Activated CD8-positive, alpha-beta memory T cell treated with anti-CD3 and anti-CD28 coated beads, Interleukin-2, amount 10 ng/mL, durations not matched to agents 7 days and 5 days (primary cell): ENCODE measurements at regions not wholly inside any gene's neighbourhood (a gene's known extent, or its start where the extent isn't known, plus 50 kb on each side); places are given as distances from the start of the nearest gene placed in this dataset.
"Not testable (repeated sequence)": the region's sequence is repeated elsewhere in the genome, so short reads cannot be mapped to it uniquely, and the experiment has no call there.

Experiments used
- ATAC-seq: fragments of 150-1000 bp; cut with Tn5 transposase; one replicate; pipeline ENCODE4 v1.10.0; 2021; ENCODE audit warnings: moderate library complexity
- CTCF ChIA-PET: fragments of 350-600 bp; sonication (Branson Sonifier 250); formaldehyde crosslinking; loops from one replicate; lab custom pipeline; 2021; ENCODE audit warnings: antibody characterized with exemption; lab: Charles Lee
- DNase-seq: peaks from one replicate; pipeline ENCODE4 v3.0.0-alpha.2; 2020
- H3K27ac Mint-ChIP-seq: one replicate; pipeline ENCODE4 v1.8.0; 2021; ENCODE audit warnings: mild to moderate bottlenecking, mixed read lengths
- H3K27me3 Mint-ChIP-seq: one replicate; pipeline ENCODE4 v1.8.0; 2021; ENCODE audit warnings: mixed read lengths
- H3K36me3 Mint-ChIP-seq: one replicate; pipeline ENCODE4 v1.8.0; 2021; ENCODE audit warnings: mild to moderate bottlenecking, mixed read lengths
- H3K4me1 Mint-ChIP-seq: one replicate; pipeline ENCODE4 v1.8.0; 2021; ENCODE audit warnings: mixed read lengths
- H3K4me3 Mint-ChIP-seq: one replicate; pipeline ENCODE4 v1.8.0; 2021; ENCODE audit warnings: mild to moderate bottlenecking, moderate library complexity, mixed read lengths
- H3K9me3 Mint-ChIP-seq: one replicate; pipeline ENCODE4 v1.8.0; 2022; ENCODE audit warnings: low read depth, mixed read lengths

GRCh38 chr9:3664044-3664443, 138.2 kb upstream of the RFX3 start:
- Mint-ChIP-seq H3K27ac (no peak overlapping the region), H3K9me3 (no peaks in the 10 kb centered on the region), H3K4me3 (no peak overlapping the region), H3K27me3 (no peaks in the 10 kb centered on the region), H3K4me1 (no peaks in the 10 kb centered on the region), H3K36me3 (no peaks in the 10 kb centered on the region)
- DNase-seq (no peak), ATAC-seq (no peak)
- CTCF ChIA-PET, result no interaction called here

GRCh38 chr9:3662671-3663070, 136.9 kb upstream of the RFX3 start:
- CTCF ChIA-PET, result no interaction called here
- Mint-ChIP-seq H3K27ac (no peak overlapping the region), H3K9me3 (no peaks in the 10 kb centered on the region), H3K4me1 (no peaks in the 10 kb centered on the region), H3K36me3 (peaks cover 1% of the 10 kb centered on the region), H3K4me3 (no peak overlapping the region), H3K27me3 (no peaks in the 10 kb centered on the region)
- DNase-seq (no peak), ATAC-seq (no peak)

DNA sequence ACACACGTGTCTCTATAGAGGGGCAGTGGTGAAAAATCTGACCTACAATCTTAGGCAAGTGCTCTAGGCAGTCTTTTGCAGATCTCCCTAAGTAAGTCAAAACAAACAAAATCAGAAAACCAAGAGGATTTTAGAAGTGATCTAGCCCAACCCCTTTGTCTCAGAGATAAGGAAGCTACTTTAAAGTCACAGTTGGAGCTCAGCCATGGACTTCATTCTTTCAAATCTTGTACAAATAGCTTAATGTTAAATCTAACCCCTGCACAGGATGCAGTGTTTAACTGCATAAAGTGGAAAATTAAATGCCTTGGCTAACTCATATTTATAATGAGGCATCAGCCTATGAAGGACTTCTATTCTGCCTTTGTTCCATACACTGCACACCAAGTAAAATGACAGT, 135.1 kb upstream of the RFX3 start:
- H3K27ac Mint-ChIP-seq, result no peak overlapping the region
- peaks cover 2% of the 10 kb centered on the region for H3K4me1 Mint-ChIP-seq
- H3K4me3 Mint-ChIP-seq, result no peak overlapping the region
- no peak for DNase-seq
- no peak for ATAC-seq
- no peaks in the 10 kb centered on the region for H3K27me3 Mint-ChIP-seq
- CTCF ChIA-PET, result no interaction called here
- H3K9me3 Mint-ChIP-seq, result no peaks in the 10 kb centered on the region
- H3K36me3 Mint-ChIP-seq, result peaks cover 10% of the 10 kb centered on the region

DNA sequence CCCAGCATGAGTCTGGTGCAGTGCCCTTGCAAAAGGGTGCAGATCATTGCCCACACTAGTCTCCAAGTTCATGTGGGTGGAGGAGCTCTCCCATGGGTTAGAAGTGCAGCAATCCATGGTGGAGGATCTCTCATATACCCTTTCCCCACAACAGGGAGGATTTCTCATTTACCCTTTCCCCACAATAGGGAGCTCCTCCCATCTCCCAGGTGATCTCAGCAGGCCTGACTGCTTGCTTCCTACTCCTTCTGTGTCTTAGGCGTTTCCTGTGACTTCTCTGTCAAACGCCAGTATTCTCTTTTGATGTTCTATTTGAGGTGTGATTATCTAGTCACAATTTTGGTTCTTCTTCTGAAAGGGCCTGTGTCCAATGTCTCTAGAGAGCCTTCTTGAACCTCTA, 133.8 kb upstream of the RFX3 start:
- Mint-ChIP-seq H3K4me1 (peaks cover 2% of the 10 kb centered on the region), H3K4me3 (no peak overlapping the region), H3K27me3 (no peaks in the 10 kb centered on the region), H3K9me3 (no peaks in the 10 kb centered on the region), H3K36me3 (peaks cover 10% of the 10 kb centered on the region), H3K27ac (no peak overlapping the region)
- CTCF ChIA-PET, result no interaction called here
- no peak for DNase-seq
- ATAC-seq, result no peak

GRCh38 chr9:3658964-3659363, 133.2 kb upstream of the RFX3 start:
- CTCF ChIA-PET, result no interaction called here
- H3K27me3 Mint-ChIP-seq, result no peaks in the 10 kb centered on the region
- H3K27ac Mint-ChIP-seq, result no peak overlapping the region
- no peaks in the 10 kb centered on the region for H3K9me3 Mint-ChIP-seq
- peaks cover 10% of the 10 kb centered on the region for H3K36me3 Mint-ChIP-seq
- ATAC-seq, result no peak
- H3K4me3 Mint-ChIP-seq, result no peak overlapping the region
- no peak for DNase-seq
- H3K4me1 Mint-ChIP-seq, result peaks cover 2% of the 10 kb centered on the region

DNA sequence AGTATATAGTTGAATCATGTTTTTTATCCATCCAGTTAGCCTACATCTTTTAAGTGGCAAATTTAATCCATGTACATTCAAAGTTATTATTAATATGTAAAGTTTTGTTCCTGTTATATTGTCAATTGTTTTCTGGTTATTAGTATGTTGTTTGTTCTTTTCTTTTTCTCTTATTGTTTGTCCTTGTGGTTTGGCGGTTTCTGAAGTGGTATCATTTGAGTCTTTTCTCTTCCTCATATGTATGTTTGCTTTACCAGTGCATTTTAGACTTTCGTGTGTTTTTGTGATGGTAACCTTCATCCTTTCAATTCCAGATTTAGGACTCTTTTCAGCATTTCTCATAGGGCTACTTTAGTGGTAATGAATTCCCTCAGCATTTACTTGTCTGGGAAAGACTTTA, 130.4 kb upstream of the RFX3 start:
- CTCF ChIA-PET, result no interaction called here
- no peaks in the 10 kb centered on the region for H3K9me3 Mint-ChIP-seq
- H3K27me3 Mint-ChIP-seq, result no peaks in the 10 kb centered on the region
- peaks cover 11% of the 10 kb centered on the region for H3K36me3 Mint-ChIP-seq
- ATAC-seq, result no peak
- H3K4me1 Mint-ChIP-seq, result peaks cover 2% of the 10 kb centered on the region
- H3K27ac Mint-ChIP-seq, result no peak overlapping the region
- no peak overlapping the region for H3K4me3 Mint-ChIP-seq
- DNase-seq, result no peak

- Mint-ChIP-seq H3K9me3 (no peaks in the 10 kb centered on the region), H3K27me3 (no peaks in the 10 kb centered on the region), H3K36me3 (peaks cover 1% of the 10 kb centered on the region), H3K4me3 (no peak overlapping the region), H3K27ac (no peak overlapping the region), H3K4me1 (no peaks in the 10 kb centered on the region)
- CTCF ChIA-PET, result no interaction called here
- ATAC-seq (no peak), DNase-seq (no peak)
Observed at GRCh38 chr9:3650994-3651622, 125.3 kb upstream of the RFX3 start.

DNA sequence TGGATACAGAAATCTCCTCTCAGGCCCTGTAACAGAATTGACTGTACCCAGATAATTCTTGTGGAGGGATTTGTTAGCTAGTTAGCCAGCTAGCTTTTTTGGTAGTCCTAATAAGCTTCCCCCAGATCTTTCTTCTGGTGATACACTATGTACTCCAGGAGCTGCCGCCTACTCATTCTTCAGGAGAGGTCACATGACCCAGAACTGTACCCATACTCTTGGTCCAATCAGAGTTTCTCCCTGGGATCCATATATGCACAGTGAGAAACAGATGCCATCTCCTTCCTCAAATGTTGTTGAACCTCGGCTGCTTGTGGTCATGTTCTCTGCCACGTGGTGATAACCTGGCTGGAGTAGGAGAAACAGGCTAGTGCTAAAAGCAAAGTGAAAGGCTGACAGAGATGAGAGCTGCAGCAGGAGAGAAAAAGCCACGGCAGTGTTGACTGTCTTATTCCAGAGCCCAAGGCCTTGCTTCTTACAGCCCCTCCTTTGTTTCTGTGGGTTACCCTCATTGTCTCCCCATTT, 123.0 kb upstream of the RFX3 start:
- no peaks in the 10 kb centered on the region for H3K4me1 Mint-ChIP-seq
- H3K4me3 Mint-ChIP-seq, result no peak overlapping the region
- H3K27me3 Mint-ChIP-seq, result no peaks in the 10 kb centered on the region
- DNase-seq (no peak), ATAC-seq (no peak)
- H3K36me3 Mint-ChIP-seq, result peaks cover 1% of the 10 kb centered on the region
- CTCF ChIA-PET, result no interaction called here
- H3K27ac Mint-ChIP-seq, result no peak overlapping the region
- no peaks in the 10 kb centered on the region for H3K9me3 Mint-ChIP-seq

DNA sequence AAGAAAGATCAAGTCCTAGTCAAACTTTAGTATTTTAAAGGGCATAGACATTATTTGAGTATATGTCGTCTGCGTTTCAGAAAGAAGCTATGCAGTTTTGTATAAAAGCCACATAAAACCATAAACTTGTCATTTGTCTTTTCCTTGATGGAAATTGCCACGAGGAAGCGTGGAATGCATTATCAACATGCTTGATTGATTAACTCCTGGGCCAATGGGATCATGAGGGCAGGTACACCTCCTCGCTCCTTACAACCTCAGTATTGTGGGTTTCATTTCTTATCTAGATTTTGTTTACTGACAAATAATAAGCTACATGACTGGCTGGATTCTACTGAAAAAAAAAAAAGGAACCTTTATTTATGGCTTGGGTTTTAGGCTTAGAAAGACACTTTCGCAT, 122.5 kb upstream of the RFX3 start:
- Mint-ChIP-seq H3K9me3 (no peaks in the 10 kb centered on the region), H3K27ac (no peak overlapping the region), H3K27me3 (no peaks in the 10 kb centered on the region), H3K4me3 (no peak overlapping the region), H3K4me1 (no peaks in the 10 kb centered on the region), H3K36me3 (peaks cover 1% of the 10 kb centered on the region)
- ATAC-seq, result no peak
- no peak for DNase-seq
- CTCF ChIA-PET, result interaction anchor here (1.1 kb wide), 1 partner anchor 183 kb away, joined by 3 read pairs; no protein-coding TSS in a partner anchor

DNA sequence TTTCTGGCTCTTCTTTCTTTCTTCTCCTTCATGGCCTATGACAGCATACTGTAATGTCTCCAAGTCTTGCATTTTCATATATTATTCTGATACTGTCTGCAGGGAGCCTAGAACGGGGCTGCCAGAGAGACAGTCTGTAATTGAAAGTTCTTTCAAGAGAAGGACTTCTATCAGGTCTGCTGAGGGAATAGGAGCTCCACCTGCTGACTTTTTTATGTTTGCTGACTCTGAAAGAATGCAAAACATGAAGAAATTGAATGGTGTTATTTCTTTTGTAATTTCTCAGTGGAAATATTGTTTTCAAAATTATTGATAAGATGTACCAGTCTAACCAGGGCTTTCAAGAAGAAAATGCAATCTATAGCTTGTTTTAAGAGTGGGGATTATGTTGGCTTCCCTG, 121.9 kb upstream of the RFX3 start:
- H3K9me3 Mint-ChIP-seq, result no peaks in the 10 kb centered on the region
- no peak for DNase-seq
- no peaks in the 10 kb centered on the region for H3K4me1 Mint-ChIP-seq
- H3K36me3 Mint-ChIP-seq, result peaks cover under 1% of the 10 kb centered on the region
- CTCF ChIA-PET, result interaction anchor here (1.1 kb wide), 1 partner anchor 182 kb away, joined by 3 read pairs; no protein-coding TSS in a partner anchor
- ATAC-seq, result no peak
- H3K27ac Mint-ChIP-seq, result no peak overlapping the region
- no peak overlapping the region for H3K4me3 Mint-ChIP-seq
- H3K27me3 Mint-ChIP-seq, result no peaks in the 10 kb centered on the region

DNA sequence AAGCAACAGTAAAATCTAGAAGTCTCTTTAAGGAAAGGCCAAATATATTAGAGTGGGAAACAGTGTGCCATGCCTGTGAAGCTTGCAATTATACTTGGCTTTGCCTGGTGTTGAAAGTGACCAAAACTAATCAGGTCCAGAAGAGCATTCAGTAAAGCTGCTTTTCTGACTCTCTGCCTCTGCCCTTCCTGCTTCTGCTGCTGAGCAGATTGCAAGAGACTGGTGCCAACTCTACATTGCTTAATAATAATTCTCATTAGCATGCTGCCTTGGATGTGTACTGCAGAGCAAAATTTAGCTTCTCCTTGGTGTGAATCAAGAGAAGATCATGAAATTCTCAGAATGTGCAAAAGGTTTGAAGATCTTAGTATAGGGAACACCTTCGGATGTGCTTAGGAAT, 120.4 kb upstream of the RFX3 start:
- Mint-ChIP-seq H3K9me3 (peaks cover 2% of the 10 kb centered on the region), H3K4me3 (no peak overlapping the region), H3K27ac (no peak overlapping the region), H3K36me3 (peaks cover 2% of the 10 kb centered on the region), H3K27me3 (no peaks in the 10 kb centered on the region), H3K4me1 (no peaks in the 10 kb centered on the region)
- ATAC-seq (no peak), DNase-seq (no peak)
- CTCF ChIA-PET, result no interaction called here

DNA sequence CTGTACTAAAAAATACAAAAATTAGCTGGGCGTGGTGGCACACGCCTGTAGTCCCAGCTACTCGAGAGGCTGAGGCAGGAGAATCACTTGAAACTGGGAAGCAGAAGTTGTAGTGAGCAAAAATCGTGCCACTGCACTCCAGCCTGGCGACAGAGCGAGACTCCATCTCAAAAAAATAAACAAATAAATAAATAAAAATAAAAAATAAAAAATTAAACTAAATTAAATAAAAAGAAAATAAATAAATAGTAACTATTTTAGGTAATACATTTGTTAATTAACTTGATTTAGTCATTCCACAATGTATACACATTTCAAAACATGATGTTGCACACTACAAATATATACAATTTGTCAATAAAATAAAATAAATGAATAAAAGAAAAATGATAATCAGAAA, 116.3 kb upstream of the RFX3 start:
- H3K36me3 Mint-ChIP-seq, H3K27me3 Mint-ChIP-seq, CTCF ChIA-PET, H3K4me3 Mint-ChIP-seq, ATAC-seq, H3K4me1 Mint-ChIP-seq, DNase-seq, H3K27ac Mint-ChIP-seq, H3K9me3 Mint-ChIP-seq: not testable (repeated sequence)

- no peaks in the 10 kb centered on the region for H3K9me3 Mint-ChIP-seq
- H3K4me3 Mint-ChIP-seq, result no peak overlapping the region
- no peak overlapping the region for H3K27ac Mint-ChIP-seq
- ATAC-seq (no peak), DNase-seq (no peak)
- H3K4me1 Mint-ChIP-seq, result no peaks in the 10 kb centered on the region
- CTCF ChIA-PET, result no interaction called here
- H3K27me3 Mint-ChIP-seq, result no peaks in the 10 kb centered on the region
- H3K36me3 Mint-ChIP-seq, result peaks cover 21% of the 10 kb centered on the region
Observed at GRCh38 chr9:3629495-3629894, 103.7 kb upstream of the RFX3 start.

GRCh38 chr9:3628239-3628638, 102.4 kb upstream of the RFX3 start:
- no peak overlapping the region for H3K27ac Mint-ChIP-seq
- DNase-seq (no peak), ATAC-seq (no peak)
- CTCF ChIA-PET, result no interaction called here
- H3K27me3 Mint-ChIP-seq, result no peaks in the 10 kb centered on the region
- H3K4me3 Mint-ChIP-seq, result no peak overlapping the region
- no peaks in the 10 kb centered on the region for H3K4me1 Mint-ChIP-seq
- H3K9me3 Mint-ChIP-seq, result no peaks in the 10 kb centered on the region
- peaks cover 22% of the 10 kb centered on the region for H3K36me3 Mint-ChIP-seq
